ENCODE measurements at regions not wholly inside any gene's neighbourhood (a gene's known extent, or its start where the extent isn't known, plus 50 kb on each side); places are given as distances from the start of the nearest gene placed in this dataset.

DNA sequence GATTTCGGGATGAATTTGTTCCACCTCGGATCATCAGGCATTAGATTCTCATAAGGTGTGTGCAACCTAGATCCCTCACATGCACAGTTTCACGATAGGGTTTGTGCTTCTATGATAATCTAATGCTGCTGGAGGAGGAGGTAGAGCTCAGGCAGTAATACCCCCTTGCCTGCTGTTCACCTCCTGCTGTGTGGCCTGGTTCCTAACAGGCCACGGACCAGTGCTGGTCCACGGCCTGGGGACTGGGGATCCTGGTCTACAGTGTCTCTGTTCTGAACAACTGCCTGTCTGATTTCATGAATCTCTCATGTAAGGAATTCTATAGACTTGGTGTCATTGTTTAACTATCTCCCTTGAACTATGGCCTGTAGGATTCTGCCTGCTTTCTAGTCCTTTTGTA is 269.9 kb downstream of the SPRY1 start:
- TF ChIP-seq POLR2A (IDR thresholded peaks at IDR 0.05; ENCODE audit: low read length) (no peak), GATA1 (IDR thresholded peaks at IDR 0.05; ENCODE audit: low read depth, low read length) (no peak)

Data from erythroblast (primary cell).